ENCODE measurements at regions not wholly inside any gene's neighbourhood (a gene's known extent, or its start where the extent isn't known, plus 50 kb on each side); places are given as distances from the start of the nearest gene placed in this dataset.

- no peaks in the 10 kb centered on the region for H3K36me3 Mint-ChIP-seq (ENCODE audit: low read depth)
- H3K27me3 Mint-ChIP-seq (ENCODE audit: insufficient read depth, low read depth, poor library complexity): no peaks in the 10 kb centered on the region
- Histone ChIP-seq H3K79me2 (replicated peaks; ENCODE audit: insufficient read depth) (no peaks in the 10 kb centered on the region), H3K4me2 (no peak overlapping the region), H3K4me1 (ENCODE audit: insufficient read depth) (no peaks in the 10 kb centered on the region), H3K27ac (ENCODE audit: low read depth) (no peak overlapping the region), H3K27me3 (ENCODE audit: insufficient read depth) (no peaks in the 10 kb centered on the region), H2AFZ (no peak overlapping the region), H3K36me3 (ENCODE audit: insufficient read depth) (no peaks in the 10 kb centered on the region), H3F3A (replicated peaks; ENCODE audit: low read depth) (no peaks in the 10 kb centered on the region), H3K9me2 (ENCODE audit: insufficient read depth) (peaks cover 8% of the 10 kb centered on the region; the same call in 1 of the 2 replicates), H4K20me1 (replicated peaks; ENCODE audit: insufficient read depth) (no peaks in the 10 kb centered on the region), H3K4me3 (no peak overlapping the region)
- no peak for ATAC-seq
- no peak overlapping the region for H3K4me3 Mint-ChIP-seq
- H3K4me1 Mint-ChIP-seq: peaks cover 7% of the 10 kb centered on the region
- no peak overlapping the region for H3K27ac Mint-ChIP-seq
- no peak for DNase-seq (ENCODE audit: low spot score)
- H3K9me3 Mint-ChIP-seq: no peaks in the 10 kb centered on the region
- TF ChIP-seq JUNB (IDR thresholded peaks at IDR 0.05; ENCODE audit: unreplicated experiment): no peak
- no peak for TF ChIP-seq NANOG (IDR thresholded peaks at IDR 0.05; ENCODE audit: borderline replicate concordance)
- no peak for TF ChIP-seq POLR2AphosphoS5 (IDR thresholded peaks at IDR 0.05; ENCODE audit: low read depth)
- TF ChIP-seq EZH2 (IDR thresholded peaks at IDR 0.05; ENCODE audit: low read depth, unreplicated experiment): no peak
- TF ChIP-seq ETS1 (IDR thresholded peaks at IDR 0.05): no peak
- no peak for TF ChIP-seq ZNF462 (CRISPR knock-in tag; IDR thresholded peaks at IDR 0.05)
- TF ChIP-seq CTCF (conservative IDR thresholded peaks at IDR 0.05; ENCODE audit: low read depth in 2 of 2): no peak
Measured at GRCh38 chr14:51527073-51527472, 124.6 kb upstream of the FRMD6 start.
